HCT116 (cell line): ENCODE measurements at regions not wholly inside any gene's neighbourhood (a gene's known extent, or its start where the extent isn't known, plus 50 kb on each side); places are given as distances from the start of the nearest gene placed in this dataset.

ENCODE experiments used
- CTCF ChIP-seq, 3 experiments: fragments of 200-600 bp in 1 of 3; sonication (generic) in 1 of 3; IDR thresholded peaks in 2 of 3; conservative IDR thresholded peaks in 1 of 3; 2 replicates each; pipeline ENCODE4 v1.5.1; 2012 to 2017; ENCODE audit warnings: low read depth in 2 of 3, low read length in 2 of 3, antibody characterized with exemption in 1 of 3, borderline replicate concordance in 1 of 3, control low read depth in 1 of 3, mild to moderate bottlenecking in 1 of 3, mixed read lengths in 1 of 3, mixed run types in 1 of 3, moderate library complexity in 1 of 3; ENCODE audit not compliant: insufficient read depth in 1 of 3
- POLR2AphosphoS5 ChIP-seq: IDR thresholded peaks from 2 replicates; pipeline ENCODE4 v1.6.1; 2011; ENCODE audit warnings: mild to moderate bottlenecking, low read depth, low read length, moderate library complexity
- RAD21 ChIP-seq: IDR thresholded peaks from 2 replicates; pipeline ENCODE4 v1.6.1; 2012; ENCODE audit warnings: low read depth, mild to moderate bottlenecking

DNA sequence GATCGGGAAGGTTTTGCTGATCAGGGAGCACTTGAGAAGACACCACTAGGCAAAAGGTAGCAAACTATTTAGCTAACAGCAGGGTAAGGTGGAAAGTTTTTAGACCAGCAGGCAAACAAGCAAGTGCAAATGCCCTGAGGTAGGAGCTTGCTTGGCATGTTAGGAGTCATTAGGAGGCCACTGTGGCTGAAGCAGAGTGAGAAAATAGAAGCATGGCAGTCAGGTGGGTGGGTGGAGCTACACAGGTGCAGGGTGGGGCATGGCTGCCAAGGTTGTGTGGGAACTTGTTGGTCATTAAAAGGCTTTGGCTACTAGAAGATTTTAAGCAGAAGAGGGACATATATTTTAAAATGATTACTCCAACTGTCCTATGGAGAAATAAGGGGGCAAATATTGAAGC lies 77.3 kb downstream of the EDN1 start:
- TF ChIP-seq POLR2AphosphoS5 (no peak), CTCF (IDR thresholded peaks at IDR 0.05 in 2 of 3, conservative IDR thresholded peaks at IDR 0.05 in 1 of 3; ENCODE audit: borderline replicate concordance in 1 of 3, insufficient read depth in 1 of 3, low read depth in 2 of 3, low read length in 2 of 3) (no peak), RAD21 (no peak)
